GM12878 (cell line): ENCODE measurements at regions not wholly inside any gene's neighbourhood (a gene's known extent, or its start where the extent isn't known, plus 50 kb on each side); places are given as distances from the start of the nearest gene placed in this dataset.

Experiments used
- CHD1 ChIP-seq: IDR thresholded peaks from 2 replicates; pipeline ENCODE4 v1.6.1; 2012; ENCODE audit warnings: low read depth, low read length, improper control_type of control experiment
- E4F1 ChIP-seq: fragments of 450-650 bp; IDR thresholded peaks from 2 replicates; pipeline ENCODE4 v1.6.1; 2018; ENCODE audit warnings: borderline replicate concordance, mild to moderate bottlenecking; ENCODE audit not compliant: partially characterized antibody
- REST ChIP-seq: IDR thresholded peaks from 2 replicates; pipeline ENCODE4 v1.6.1; 2012; ENCODE audit warnings: mild to moderate bottlenecking, low read depth, low read length
- TF ChIP-seq, protein P1 (sequence below): IDR thresholded peaks from 2 replicates; pipeline ENCODE4 v1.6.1; 2011; ENCODE audit warnings: borderline replicate concordance, low read depth, mild to moderate bottlenecking, moderate library complexity, mixed read lengths, low read length; ENCODE audit not compliant: insufficient read depth; ENCODE audit errors: extremely low read length

- TF ChIP-seq CHD1, result no peak
- no peak for TF ChIP-seq REST
- TF ChIP-seq, protein P1, sequence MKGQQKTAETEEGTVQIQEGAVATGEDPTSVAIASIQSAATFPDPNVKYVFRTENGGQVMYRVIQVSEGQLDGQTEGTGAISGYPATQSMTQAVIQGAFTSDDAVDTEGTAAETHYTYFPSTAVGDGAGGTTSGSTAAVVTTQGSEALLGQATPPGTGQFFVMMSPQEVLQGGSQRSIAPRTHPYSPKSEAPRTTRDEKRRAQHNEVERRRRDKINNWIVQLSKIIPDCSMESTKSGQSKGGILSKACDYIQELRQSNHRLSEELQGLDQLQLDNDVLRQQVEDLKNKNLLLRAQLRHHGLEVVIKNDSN, result no peak
- TF ChIP-seq E4F1, result no peak
Observed at GRCh38 chr3:3302964-3303363, 123.5 kb upstream of the CRBN start.
